ENCODE measurements at regions not wholly inside any gene's neighbourhood (a gene's known extent, or its start where the extent isn't known, plus 50 kb on each side); places are given as distances from the start of the nearest gene placed in this dataset.

DNA sequence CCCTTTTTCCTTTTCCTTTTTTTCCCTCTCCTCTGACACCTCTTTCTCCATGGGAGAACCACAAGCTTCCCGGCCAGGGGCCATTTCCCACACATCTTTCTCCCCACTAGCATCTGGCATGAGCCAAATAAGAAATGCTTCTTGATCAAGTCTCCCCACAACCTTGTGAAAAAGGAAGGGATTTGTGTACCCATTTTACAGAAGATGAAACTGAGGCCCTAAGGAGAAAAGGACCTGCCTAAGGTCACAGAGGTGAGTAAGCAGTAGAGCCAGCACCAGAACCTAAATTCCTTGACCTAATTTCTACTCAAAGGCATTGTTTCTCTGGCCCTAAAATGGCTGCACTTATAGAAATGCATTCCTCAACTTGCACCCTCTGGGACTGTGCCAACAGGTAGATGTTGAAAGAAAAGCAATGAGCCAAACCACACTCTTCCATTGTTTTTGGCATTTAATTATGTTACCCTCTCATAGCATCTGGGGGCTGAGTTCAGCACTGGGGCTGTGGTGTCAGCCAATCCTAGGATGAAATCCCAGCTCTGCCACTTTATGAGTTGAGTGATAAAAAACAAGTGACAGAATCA is 81.7 kb upstream of the TLE3 start:
- TF ChIP-seq POLR2AphosphoS5 (IDR thresholded peaks at IDR 0.05) = no peak
- TF ChIP-seq, protein P1, sequence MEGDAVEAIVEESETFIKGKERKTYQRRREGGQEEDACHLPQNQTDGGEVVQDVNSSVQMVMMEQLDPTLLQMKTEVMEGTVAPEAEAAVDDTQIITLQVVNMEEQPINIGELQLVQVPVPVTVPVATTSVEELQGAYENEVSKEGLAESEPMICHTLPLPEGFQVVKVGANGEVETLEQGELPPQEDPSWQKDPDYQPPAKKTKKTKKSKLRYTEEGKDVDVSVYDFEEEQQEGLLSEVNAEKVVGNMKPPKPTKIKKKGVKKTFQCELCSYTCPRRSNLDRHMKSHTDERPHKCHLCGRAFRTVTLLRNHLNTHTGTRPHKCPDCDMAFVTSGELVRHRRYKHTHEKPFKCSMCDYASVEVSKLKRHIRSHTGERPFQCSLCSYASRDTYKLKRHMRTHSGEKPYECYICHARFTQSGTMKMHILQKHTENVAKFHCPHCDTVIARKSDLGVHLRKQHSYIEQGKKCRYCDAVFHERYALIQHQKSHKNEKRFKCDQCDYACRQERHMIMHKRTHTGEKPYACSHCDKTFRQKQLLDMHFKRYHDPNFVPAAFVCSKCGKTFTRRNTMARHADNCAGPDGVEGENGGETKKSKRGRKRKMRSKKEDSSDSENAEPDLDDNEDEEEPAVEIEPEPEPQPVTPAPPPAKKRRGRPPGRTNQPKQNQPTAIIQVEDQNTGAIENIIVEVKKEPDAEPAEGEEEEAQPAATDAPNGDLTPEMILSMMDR (IDR thresholded peaks at IDR 0.05) = no peak

Data from stomach (tissue), 4 donors.